GM10266 (cell line): ENCODE measurements at regions not wholly inside any gene's neighbourhood (a gene's known extent, or its start where the extent isn't known, plus 50 kb on each side); places are given as distances from the start of the nearest gene placed in this dataset.

Experiments
- DNase-seq: peaks from one replicate; pipeline ENCODE4 v3.0.0; 2012; ENCODE audit errors: extremely low spot score
- TF ChIP-seq, protein P1 (sequence below): IDR thresholded peaks from 2 replicates; pipeline ENCODE4 v1.5.1; 2012; ENCODE audit warnings: mild to moderate bottlenecking, low read depth; ENCODE audit not compliant: control insufficient read depth, insufficient read depth; ENCODE audit errors: missing control alignments

- no peak for DNase-seq
- TF ChIP-seq, protein P1, sequence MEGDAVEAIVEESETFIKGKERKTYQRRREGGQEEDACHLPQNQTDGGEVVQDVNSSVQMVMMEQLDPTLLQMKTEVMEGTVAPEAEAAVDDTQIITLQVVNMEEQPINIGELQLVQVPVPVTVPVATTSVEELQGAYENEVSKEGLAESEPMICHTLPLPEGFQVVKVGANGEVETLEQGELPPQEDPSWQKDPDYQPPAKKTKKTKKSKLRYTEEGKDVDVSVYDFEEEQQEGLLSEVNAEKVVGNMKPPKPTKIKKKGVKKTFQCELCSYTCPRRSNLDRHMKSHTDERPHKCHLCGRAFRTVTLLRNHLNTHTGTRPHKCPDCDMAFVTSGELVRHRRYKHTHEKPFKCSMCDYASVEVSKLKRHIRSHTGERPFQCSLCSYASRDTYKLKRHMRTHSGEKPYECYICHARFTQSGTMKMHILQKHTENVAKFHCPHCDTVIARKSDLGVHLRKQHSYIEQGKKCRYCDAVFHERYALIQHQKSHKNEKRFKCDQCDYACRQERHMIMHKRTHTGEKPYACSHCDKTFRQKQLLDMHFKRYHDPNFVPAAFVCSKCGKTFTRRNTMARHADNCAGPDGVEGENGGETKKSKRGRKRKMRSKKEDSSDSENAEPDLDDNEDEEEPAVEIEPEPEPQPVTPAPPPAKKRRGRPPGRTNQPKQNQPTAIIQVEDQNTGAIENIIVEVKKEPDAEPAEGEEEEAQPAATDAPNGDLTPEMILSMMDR = no peak
Measured at GRCh38 chr4:104901438-104901837, 245.2 kb upstream of the TET2 start.

DNA sequence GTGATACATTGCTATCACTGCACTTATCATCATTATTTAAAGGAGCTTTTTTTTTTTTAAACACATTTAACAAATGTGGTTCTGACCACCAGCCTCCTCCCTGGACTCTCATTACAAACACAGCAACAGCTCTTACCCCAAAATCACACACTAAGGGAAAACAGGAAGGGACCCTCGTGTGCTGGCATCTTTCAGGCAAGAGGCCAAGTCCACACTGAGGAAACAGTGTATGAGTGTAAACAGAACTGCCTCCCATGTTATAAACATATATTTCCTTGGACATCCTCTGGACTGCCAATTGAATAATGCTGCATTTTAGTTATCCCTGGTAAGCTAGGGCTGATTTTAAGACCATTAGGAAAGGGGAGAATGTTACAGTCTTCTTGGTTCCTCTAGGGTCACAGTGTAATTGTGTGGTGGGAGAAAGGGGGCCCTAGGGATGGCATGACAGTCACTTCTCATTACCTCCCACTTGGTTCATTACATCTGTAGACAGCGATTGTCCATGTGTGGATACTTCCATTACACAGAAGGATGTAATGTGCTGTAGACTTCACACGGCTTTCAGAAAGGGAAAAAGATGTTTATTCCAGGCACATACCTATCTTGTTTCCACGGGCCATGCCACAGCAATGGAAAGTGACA lies 244.6 kb upstream of the TET2 start:
- DNase-seq = no peak
- TF ChIP-seq, protein P1 = no peak

DNA sequence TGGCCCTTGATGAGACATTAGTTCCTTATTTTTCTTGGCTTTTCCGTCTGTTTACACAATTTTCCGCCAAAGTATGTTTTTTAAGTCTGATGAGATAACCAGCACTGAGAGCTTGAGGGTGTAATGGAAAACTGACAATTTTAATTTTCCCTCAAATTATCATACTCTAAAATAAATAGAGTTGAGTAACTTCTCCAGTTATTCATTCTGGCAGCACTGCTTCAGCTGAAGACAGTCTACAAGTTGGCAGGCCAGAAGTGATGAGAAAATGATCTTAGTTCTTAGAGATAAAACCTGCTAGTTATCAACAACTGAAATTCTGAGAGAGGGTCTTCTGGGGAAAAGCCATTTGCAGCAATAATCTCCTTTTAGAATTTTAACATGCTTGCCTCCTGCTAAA lies 241.6 kb upstream of the TET2 start:
- TF ChIP-seq, protein P1 = no peak
- DNase-seq = no peak

GRCh38 chr4:104905546-104905945 lies 241.1 kb upstream of the TET2 start:
- DNase-seq = no peak
- TF ChIP-seq, protein P1 = no peak

- TF ChIP-seq, protein P1 = no peak
- no peak for DNase-seq
Measured at GRCh38 chr4:104906276-104906675, 240.4 kb upstream of the TET2 start.

- no peak for DNase-seq
- TF ChIP-seq, protein P1 = no peak
Measured at GRCh38 chr4:104907074-104907649, 239.5 kb upstream of the TET2 start.

- DNase-seq = no peak
- TF ChIP-seq, protein P1 = no peak
Measured at GRCh38 chr4:104907991-104908390, 238.7 kb upstream of the TET2 start.
